Activated T-helper 9 cell treated with anti-CD3 and anti-CD28 coated beads, Interleukin-2, amount 50 U/mL, for 16 hours (primary cell): ENCODE measurements at regions not wholly inside any gene's neighbourhood (a gene's known extent, or its start where the extent isn't known, plus 50 kb on each side); places are given as distances from the start of the nearest gene placed in this dataset.
"Not testable (repeated sequence)": the region's sequence is repeated elsewhere in the genome, so short reads cannot be mapped to it uniquely, and the experiment has no call there.

Experiments
- DNase-seq: peaks from one replicate; pipeline ENCODE4 v3.0.0-alpha.2; 2020; ENCODE audit warnings: low read depth

- not testable (repeated sequence) for DNase-seq
Observed at GRCh38 chr1:239992566-239992965, 99.1 kb upstream of the FMN2 start.

GRCh38 chr1:239993366-239993765 lies 98.3 kb upstream of the FMN2 start:
- no peak for DNase-seq

GRCh38 chr1:239995281-239995680 lies 96.4 kb upstream of the FMN2 start:
- DNase-seq = no peak

- no peak for DNase-seq
Observed at GRCh38 chr1:239997160-239997514, 94.5 kb upstream of the FMN2 start.

- DNase-seq = no peak
Observed at GRCh38 chr1:239997515-239998311, 94.0 kb upstream of the FMN2 start.

- no peak for DNase-seq
Observed at GRCh38 chr1:239998312-239998649, 93.4 kb upstream of the FMN2 start.

- DNase-seq = no peak
Observed at GRCh38 chr1:239999170-239999569, 92.5 kb upstream of the FMN2 start.

- DNase-seq = no peak
Observed at GRCh38 chr1:240000634-240001033, 91.0 kb upstream of the FMN2 start.

GRCh38 chr1:240001177-240001740 lies 90.4 kb upstream of the FMN2 start:
- no peak for DNase-seq

GRCh38 chr1:240004086-240004749 lies 87.5 kb upstream of the FMN2 start:
- DNase-seq = no peak

- no peak for DNase-seq
Observed at GRCh38 chr1:240005997-240006650, 85.6 kb upstream of the FMN2 start.

GRCh38 chr1:240008298-240008697 lies 83.4 kb upstream of the FMN2 start:
- DNase-seq = no peak

GRCh38 chr1:240014051-240014450 lies 77.6 kb upstream of the FMN2 start:
- no peak for DNase-seq

- DNase-seq = no peak
Observed at GRCh38 chr1:240018617-240019016, 73.1 kb upstream of the FMN2 start.

GRCh38 chr1:240019524-240019923 lies 72.2 kb upstream of the FMN2 start:
- DNase-seq = no peak

GRCh38 chr1:240020871-240021270 lies 70.8 kb upstream of the FMN2 start:
- DNase-seq = no peak

GRCh38 chr1:240021709-240022108 lies 70.0 kb upstream of the FMN2 start:
- DNase-seq = no peak

GRCh38 chr1:240027059-240027462 lies 64.6 kb upstream of the FMN2 start:
- DNase-seq = no peak

GRCh38 chr1:240029418-240029817 lies 62.3 kb upstream of the FMN2 start:
- DNase-seq = no peak

- no peak for DNase-seq
Observed at GRCh38 chr1:240030236-240030635, 61.4 kb upstream of the FMN2 start.

GRCh38 chr1:240031009-240031408 lies 60.7 kb upstream of the FMN2 start:
- DNase-seq = no peak

GRCh38 chr1:240031414-240031813 lies 60.3 kb upstream of the FMN2 start:
- no peak for DNase-seq

GRCh38 chr1:240033406-240033805 lies 58.3 kb upstream of the FMN2 start:
- no peak for DNase-seq
